GM12878 (cell line): ENCODE measurements at regions not wholly inside any gene's neighbourhood (a gene's known extent, or its start where the extent isn't known, plus 50 kb on each side); places are given as distances from the start of the nearest gene placed in this dataset.

ENCODE experiments used
- CHD4 ChIP-seq: fragments of 200-600 bp; sonication (generic); IDR thresholded peaks from 2 replicates; pipeline ENCODE4 v1.6.1; 2016; ENCODE audit warnings: mild to moderate bottlenecking
- ETV6 ChIP-seq, 2 experiments: fragments of 450-650 bp in 1 of 2; IDR thresholded peaks in 1 of 2; conservative IDR thresholded peaks in 1 of 2; 2 replicates each; pipeline ENCODE4 v1.6.1; 2014; ENCODE audit warnings: antibody characterized with exemption in 1 of 2, borderline replicate concordance in 1 of 2, low read depth in 1 of 2, mild to moderate bottlenecking in 1 of 2, moderate library complexity in 1 of 2
- HDAC2 ChIP-seq: fragments of 200-600 bp; sonication (generic); IDR thresholded peaks from 2 replicates; pipeline ENCODE4 v1.6.1; 2017
- IKZF1 ChIP-seq: fragments of 450-650 bp; conservative IDR thresholded peaks from 2 replicates; pipeline ENCODE4 v1.6.1; 2017; ENCODE audit warnings: antibody characterized with exemption, mild to moderate bottlenecking
- MTA2 ChIP-seq: fragments of 450-650 bp; IDR thresholded peaks from 2 replicates; pipeline ENCODE4 v1.6.1; 2016; ENCODE audit warnings: low read depth, mild to moderate bottlenecking, moderate library complexity
- MYB ChIP-seq: fragments of 150-350 bp; IDR thresholded peaks from 2 replicates; pipeline ENCODE4 v1.6.1; 2014; ENCODE audit warnings: mild to moderate bottlenecking, low read depth, low read length, borderline replicate concordance
- NR2F1 ChIP-seq: fragments of 450-650 bp; conservative IDR thresholded peaks from 2 replicates; pipeline ENCODE4 v1.6.1; 2017; ENCODE audit warnings: mild to moderate bottlenecking
- RCOR1 ChIP-seq: conservative IDR thresholded peaks from 2 replicates; pipeline ENCODE4 v1.6.1; 2012; ENCODE audit warnings: low read depth, low read length, improper control_type of control experiment
- RFX5 ChIP-seq: IDR thresholded peaks from 2 replicates; pipeline ENCODE4 v1.6.1; 2011; ENCODE audit warnings: low read depth, low read length, improper control_type of control experiment
- RUNX3 ChIP-seq: IDR thresholded peaks from 2 replicates; pipeline ENCODE4 v1.6.1; 2012; ENCODE audit warnings: low read length, inconsistent platforms
- STAT1 ChIP-seq: fragments of 450-650 bp; conservative IDR thresholded peaks from 2 replicates; pipeline ENCODE4 v1.6.1; 2014; ENCODE audit warnings: antibody characterized with exemption, mild to moderate bottlenecking
- TF ChIP-seq, protein P1 (sequence below): fragments of 450-650 bp; IDR thresholded peaks from 2 replicates; pipeline ENCODE4 v1.6.1; 2017; ENCODE audit warnings: mild to moderate bottlenecking
- TF ChIP-seq, protein P2 (sequence below): fragments of 450-650 bp; IDR thresholded peaks from 2 replicates; pipeline ENCODE4 v1.6.1; 2017; ENCODE audit warnings: mild to moderate bottlenecking, moderate library complexity
- TF ChIP-seq, protein P3 (sequence below): fragments of 450-650 bp; formaldehyde crosslinking; IDR thresholded peaks from 2 replicates; pipeline ENCODE4 v1.4.0; 2020; ENCODE audit warnings: mild to moderate bottlenecking, moderate library complexity
- TF ChIP-seq, protein P4 (sequence below): fragments of 450-650 bp; IDR thresholded peaks from 2 replicates; pipeline ENCODE4 v1.6.1; 2016; ENCODE audit warnings: mild to moderate bottlenecking, moderate library complexity, borderline replicate concordance

DNA sequence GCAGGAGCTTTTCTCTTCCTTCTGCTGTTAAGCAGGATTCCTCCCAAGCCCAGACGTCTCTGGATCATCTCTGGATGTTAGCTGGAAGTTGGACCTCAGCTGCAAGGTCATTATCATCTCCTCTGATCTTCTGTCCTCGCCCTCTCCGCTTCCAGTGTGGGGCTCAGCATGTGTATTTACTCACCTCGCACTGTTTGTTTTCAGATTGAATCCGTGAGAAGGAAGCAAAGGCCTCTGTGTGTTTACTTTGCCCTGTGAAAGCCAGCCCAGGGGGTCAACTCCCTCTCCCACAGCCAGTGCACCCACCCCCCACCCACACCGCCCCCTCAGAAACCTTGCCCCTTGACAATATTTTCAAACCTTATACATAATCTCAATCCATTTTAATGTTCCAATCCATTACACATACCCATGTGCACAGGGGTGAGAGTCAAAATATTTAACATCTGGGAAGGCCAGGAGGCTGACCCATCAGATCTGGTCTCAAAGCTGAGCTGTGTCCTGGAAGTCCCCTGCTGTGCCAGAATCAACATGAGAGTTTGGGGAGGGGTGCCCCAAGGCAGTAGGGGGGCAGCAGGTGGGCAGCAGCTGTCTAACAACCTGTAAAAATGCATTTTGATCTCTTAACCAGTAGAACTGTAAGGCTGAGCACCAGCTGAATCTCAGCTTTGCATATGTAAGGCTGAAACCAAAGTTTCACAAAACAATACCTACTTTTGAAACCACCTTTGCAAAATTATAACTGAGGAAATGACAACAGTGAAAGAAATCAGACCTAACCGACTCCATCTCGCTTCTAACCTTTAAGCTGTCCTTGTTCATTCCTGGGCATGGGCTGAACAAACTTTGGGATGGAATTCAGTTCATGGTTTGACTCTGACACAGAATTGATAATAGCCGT is 157.9 kb downstream of the ZNF664 start (continued):
- TF ChIP-seq, protein P1, sequence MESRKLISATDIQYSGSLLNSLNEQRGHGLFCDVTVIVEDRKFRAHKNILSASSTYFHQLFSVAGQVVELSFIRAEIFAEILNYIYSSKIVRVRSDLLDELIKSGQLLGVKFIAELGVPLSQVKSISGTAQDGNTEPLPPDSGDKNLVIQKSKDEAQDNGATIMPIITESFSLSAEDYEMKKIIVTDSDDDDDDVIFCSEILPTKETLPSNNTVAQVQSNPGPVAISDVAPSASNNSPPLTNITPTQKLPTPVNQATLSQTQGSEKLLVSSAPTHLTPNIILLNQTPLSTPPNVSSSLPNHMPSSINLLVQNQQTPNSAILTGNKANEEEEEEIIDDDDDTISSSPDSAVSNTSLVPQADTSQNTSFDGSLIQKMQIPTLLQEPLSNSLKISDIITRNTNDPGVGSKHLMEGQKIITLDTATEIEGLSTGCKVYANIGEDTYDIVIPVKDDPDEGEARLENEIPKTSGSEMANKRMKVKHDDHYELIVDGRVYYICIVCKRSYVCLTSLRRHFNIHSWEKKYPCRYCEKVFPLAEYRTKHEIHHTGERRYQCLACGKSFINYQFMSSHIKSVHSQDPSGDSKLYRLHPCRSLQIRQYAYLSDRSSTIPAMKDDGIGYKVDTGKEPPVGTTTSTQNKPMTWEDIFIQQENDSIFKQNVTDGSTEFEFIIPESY: no peak
- no peak for TF ChIP-seq IKZF1
- no peak for TF ChIP-seq HDAC2
- no peak for TF ChIP-seq RFX5
- TF ChIP-seq STAT1: no peak
- no peak for TF ChIP-seq NR2F1
- TF ChIP-seq RUNX3: peak; percentile 25
- TF ChIP-seq, protein P2, sequence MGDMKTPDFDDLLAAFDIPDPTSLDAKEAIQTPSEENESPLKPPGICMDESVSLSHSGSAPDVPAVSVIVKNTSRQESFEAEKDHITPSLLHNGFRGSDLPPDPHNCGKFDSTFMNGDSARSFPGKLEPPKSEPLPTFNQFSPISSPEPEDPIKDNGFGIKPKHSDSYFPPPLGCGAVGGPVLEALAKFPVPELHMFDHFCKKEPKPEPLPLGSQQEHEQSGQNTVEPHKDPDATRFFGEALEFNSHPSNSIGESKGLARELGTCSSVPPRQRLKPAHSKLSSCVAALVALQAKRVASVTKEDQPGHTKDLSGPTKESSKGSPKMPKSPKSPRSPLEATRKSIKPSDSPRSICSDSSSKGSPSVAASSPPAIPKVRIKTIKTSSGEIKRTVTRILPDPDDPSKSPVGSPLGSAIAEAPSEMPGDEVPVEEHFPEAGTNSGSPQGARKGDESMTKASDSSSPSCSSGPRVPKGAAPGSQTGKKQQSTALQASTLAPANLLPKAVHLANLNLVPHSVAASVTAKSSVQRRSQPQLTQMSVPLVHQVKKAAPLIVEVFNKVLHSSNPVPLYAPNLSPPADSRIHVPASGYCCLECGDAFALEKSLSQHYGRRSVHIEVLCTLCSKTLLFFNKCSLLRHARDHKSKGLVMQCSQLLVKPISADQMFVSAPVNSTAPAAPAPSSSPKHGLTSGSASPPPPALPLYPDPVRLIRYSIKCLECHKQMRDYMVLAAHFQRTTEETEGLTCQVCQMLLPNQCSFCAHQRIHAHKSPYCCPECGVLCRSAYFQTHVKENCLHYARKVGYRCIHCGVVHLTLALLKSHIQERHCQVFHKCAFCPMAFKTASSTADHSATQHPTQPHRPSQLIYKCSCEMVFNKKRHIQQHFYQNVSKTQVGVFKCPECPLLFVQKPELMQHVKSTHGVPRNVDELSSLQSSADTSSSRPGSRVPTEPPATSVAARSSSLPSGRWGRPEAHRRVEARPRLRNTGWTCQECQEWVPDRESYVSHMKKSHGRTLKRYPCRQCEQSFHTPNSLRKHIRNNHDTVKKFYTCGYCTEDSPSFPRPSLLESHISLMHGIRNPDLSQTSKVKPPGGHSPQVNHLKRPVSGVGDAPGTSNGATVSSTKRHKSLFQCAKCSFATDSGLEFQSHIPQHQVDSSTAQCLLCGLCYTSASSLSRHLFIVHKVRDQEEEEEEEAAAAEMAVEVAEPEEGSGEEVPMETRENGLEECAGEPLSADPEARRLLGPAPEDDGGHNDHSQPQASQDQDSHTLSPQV: peak; percentile 98
- 0 out of 4 replicates have a peak, but pooled peaks of 1 of the 2 experiments have one; percentile 28 for TF ChIP-seq ETV6 (conservative IDR thresholded peaks at IDR 0.05 in 1 of 2, IDR thresholded peaks at IDR 0.05 in 1 of 2; ENCODE audit: borderline replicate concordance in 1 of 2, low read depth in 1 of 2)
- TF ChIP-seq CHD4: no peak
- no peak for TF ChIP-seq RCOR1
- TF ChIP-seq MYB: no peak
- TF ChIP-seq, protein P3, sequence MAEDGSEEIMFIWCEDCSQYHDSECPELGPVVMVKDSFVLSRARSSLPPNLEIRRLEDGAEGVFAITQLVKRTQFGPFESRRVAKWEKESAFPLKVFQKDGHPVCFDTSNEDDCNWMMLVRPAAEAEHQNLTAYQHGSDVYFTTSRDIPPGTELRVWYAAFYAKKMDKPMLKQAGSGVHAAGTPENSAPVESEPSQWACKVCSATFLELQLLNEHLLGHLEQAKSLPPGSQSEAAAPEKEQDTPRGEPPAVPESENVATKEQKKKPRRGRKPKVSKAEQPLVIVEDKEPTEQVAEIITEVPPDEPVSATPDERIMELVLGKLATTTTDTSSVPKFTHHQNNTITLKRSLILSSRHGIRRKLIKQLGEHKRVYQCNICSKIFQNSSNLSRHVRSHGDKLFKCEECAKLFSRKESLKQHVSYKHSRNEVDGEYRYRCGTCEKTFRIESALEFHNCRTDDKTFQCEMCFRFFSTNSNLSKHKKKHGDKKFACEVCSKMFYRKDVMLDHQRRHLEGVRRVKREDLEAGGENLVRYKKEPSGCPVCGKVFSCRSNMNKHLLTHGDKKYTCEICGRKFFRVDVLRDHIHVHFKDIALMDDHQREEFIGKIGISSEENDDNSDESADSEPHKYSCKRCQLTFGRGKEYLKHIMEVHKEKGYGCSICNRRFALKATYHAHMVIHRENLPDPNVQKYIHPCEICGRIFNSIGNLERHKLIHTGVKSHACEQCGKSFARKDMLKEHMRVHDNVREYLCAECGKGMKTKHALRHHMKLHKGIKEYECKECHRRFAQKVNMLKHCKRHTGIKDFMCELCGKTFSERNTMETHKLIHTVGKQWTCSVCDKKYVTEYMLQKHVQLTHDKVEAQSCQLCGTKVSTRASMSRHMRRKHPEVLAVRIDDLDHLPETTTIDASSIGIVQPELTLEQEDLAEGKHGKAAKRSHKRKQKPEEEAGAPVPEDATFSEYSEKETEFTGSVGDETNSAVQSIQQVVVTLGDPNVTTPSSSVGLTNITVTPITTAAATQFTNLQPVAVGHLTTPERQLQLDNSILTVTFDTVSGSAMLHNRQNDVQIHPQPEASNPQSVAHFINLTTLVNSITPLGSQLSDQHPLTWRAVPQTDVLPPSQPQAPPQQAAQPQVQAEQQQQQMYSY: peak; percentile 53; the same call in 1 of the 2 replicates
- 0 out of 2 replicates have a peak, but pooled peaks have one; percentile 25 for TF ChIP-seq MTA2
- TF ChIP-seq, protein P4, sequence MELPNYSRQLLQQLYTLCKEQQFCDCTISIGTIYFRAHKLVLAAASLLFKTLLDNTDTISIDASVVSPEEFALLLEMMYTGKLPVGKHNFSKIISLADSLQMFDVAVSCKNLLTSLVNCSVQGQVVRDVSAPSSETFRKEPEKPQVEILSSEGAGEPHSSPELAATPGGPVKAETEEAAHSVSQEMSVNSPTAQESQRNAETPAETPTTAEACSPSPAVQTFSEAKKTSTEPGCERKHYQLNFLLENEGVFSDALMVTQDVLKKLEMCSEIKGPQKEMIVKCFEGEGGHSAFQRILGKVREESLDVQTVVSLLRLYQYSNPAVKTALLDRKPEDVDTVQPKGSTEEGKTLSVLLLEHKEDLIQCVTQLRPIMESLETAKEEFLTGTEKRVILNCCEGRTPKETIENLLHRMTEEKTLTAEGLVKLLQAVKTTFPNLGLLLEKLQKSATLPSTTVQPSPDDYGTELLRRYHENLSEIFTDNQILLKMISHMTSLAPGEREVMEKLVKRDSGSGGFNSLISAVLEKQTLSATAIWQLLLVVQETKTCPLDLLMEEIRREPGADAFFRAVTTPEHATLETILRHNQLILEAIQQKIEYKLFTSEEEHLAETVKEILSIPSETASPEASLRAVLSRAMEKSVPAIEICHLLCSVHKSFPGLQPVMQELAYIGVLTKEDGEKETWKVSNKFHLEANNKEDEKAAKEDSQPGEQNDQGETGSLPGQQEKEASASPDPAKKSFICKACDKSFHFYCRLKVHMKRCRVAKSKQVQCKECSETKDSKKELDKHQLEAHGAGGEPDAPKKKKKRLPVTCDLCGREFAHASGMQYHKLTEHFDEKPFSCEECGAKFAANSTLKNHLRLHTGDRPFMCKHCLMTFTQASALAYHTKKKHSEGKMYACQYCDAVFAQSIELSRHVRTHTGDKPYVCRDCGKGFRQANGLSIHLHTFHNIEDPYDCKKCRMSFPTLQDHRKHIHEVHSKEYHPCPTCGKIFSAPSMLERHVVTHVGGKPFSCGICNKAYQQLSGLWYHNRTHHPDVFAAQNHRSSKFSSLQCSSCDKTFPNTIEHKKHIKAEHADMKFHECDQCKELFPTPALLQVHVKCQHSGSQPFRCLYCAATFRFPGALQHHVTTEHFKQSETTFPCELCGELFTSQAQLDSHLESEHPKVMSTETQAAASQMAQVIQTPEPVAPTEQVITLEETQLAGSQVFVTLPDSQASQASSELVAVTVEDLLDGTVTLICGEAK: no peak
